ENCODE measurements at regions not wholly inside any gene's neighbourhood (a gene's known extent, or its start where the extent isn't known, plus 50 kb on each side); places are given as distances from the start of the nearest gene placed in this dataset.

DNA sequence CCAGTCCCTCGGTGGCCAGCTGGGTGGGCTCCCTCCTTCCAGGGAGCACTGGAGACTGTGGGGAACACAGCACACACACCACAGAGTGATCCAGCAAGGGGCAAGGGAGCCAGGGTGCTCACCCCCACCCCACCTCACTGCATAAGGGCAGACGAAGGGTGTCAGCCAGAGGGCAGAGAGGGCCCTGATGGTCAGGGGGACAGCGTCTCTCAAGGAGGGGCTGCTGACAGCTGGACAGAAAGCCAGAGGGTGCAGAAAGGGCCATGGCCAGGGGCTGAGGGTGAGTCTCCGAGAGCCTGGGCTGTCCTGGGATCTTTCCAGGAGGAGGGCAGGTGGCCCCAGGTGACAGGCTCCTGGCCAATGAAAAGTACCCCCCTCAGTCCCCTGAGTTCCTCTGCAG is 73.4 kb upstream of the PMEPA1 start:
- TF ChIP-seq, protein P1, sequence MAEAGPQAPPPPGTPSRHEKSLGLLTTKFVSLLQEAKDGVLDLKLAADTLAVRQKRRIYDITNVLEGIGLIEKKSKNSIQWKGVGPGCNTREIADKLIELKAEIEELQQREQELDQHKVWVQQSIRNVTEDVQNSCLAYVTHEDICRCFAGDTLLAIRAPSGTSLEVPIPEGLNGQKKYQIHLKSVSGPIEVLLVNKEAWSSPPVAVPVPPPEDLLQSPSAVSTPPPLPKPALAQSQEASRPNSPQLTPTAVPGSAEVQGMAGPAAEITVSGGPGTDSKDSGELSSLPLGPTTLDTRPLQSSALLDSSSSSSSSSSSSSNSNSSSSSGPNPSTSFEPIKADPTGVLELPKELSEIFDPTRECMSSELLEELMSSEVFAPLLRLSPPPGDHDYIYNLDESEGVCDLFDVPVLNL (IDR thresholded peaks at IDR 0.05; ENCODE audit: low read depth, low read length): no peak
- TF ChIP-seq CHD2 (IDR thresholded peaks at IDR 0.05; ENCODE audit: borderline replicate concordance, low read depth, low read length) (no peak), MEF2A (IDR thresholded peaks at IDR 0.05; ENCODE audit: insufficient read depth, low read depth, low read length) (no peak), BCL11A (IDR thresholded peaks at IDR 0.05; ENCODE audit: low read depth, low read length) (no peak), SP1 (IDR thresholded peaks at IDR 0.05; ENCODE audit: low read depth, low read length) (no peak)
- TF ChIP-seq, protein P2, sequence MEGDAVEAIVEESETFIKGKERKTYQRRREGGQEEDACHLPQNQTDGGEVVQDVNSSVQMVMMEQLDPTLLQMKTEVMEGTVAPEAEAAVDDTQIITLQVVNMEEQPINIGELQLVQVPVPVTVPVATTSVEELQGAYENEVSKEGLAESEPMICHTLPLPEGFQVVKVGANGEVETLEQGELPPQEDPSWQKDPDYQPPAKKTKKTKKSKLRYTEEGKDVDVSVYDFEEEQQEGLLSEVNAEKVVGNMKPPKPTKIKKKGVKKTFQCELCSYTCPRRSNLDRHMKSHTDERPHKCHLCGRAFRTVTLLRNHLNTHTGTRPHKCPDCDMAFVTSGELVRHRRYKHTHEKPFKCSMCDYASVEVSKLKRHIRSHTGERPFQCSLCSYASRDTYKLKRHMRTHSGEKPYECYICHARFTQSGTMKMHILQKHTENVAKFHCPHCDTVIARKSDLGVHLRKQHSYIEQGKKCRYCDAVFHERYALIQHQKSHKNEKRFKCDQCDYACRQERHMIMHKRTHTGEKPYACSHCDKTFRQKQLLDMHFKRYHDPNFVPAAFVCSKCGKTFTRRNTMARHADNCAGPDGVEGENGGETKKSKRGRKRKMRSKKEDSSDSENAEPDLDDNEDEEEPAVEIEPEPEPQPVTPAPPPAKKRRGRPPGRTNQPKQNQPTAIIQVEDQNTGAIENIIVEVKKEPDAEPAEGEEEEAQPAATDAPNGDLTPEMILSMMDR (IDR thresholded peaks at IDR 0.05 in 2 of 3, conservative IDR thresholded peaks at IDR 0.05 in 1 of 3; ENCODE audit: control insufficient read depth in 2 of 3, extremely low read depth in 1 of 3, insufficient read depth in 1 of 3, low read depth in 3 of 3, low read length in 3 of 3): no peak

Data from GM12878 (cell line).